Kidney glomerular epithelial cell (primary cell): ENCODE measurements at regions not wholly inside any gene's neighbourhood (a gene's known extent, or its start where the extent isn't known, plus 50 kb on each side); places are given as distances from the start of the nearest gene placed in this dataset.
A peak's percentile ranks its signal among the peaks of the same experiment; 100 is the strongest.

Experiments used
- DNase-seq: peaks from one replicate; lab custom pipeline; 2025; lab: John Stamatoyannopoulos, UW

DNA sequence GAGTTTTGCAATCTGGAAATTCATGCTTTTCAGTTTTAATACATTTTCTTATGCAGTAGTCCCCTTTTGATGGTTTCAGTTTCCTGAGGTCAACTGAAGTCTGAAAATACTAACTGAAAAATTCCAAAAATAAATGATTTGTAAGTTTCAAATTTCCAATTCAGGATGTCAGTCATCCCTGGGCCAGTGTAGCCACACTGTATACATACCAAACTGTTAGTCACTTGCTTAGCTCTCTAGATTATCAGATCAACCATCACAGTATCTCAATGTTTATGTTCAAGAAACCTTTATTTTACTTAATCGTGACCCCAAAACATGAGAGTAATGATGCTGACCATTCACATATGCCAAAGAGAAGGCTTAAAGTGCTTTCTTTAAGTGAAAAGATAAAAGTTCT lies 715.5 kb downstream of the GBE1 start:
- DNase-seq = no peak

DNA sequence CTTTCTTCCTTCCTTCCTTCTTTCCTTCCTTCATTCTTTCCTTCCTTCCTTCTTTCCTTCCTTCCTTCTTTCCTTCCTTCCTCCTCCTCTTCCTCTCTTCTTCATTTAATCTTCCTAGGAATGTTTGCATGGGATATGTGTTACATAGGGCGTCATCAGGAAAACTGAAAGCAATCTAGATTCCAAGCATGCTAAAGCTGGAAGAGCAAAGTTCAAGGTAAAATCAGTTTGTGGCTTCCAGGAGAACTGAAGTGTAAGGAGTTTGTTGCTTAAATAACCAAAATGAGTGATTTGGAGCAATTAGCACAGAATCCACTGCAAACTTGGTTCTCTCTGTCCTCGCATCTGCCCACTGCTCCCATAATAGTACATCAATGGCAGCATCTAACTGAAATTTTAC lies 716.2 kb downstream of the GBE1 start:
- no peak for DNase-seq

DNA sequence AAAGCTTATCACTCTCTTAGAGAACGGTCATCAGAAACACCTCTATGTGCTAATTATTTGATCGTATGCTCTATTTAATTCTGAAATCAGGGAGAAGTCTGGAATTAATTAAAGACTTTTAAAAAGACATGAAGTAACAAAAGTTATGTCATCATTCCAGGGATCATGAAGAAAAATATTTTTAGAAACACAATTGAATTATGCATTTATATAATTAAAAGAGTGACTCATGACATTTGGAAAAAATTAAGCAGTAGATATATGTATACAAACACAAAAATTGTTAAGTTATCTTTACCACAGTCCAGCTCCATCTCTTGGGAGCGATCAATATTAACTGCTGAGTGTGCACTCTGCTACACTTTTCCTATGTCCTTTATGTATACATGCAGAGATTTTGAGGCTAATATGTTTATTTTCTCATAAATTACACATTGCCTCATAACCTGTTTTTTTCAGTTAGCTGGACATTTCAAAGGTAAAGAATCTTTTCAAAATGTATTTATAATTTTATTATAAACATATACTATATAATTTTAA lies 717.7 kb downstream of the GBE1 start:
- DNase-seq = no peak

DNA sequence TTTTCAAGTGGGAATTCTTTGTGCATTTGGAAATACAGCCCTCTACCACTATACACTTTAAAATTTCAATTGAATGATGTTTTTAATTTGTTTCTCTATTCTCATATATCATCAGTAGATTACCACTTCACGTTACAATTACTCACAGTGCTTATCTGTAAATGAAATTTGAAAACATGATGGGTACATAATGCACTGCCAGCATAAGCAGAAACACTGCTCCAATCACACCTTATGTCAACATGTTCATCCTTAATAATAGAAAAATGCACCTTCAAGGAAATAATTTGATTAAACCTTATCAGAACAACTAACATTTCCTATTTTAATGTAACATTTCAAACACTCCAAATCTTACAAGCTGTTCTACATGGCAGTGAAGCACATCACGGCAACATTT lies 718.4 kb downstream of the GBE1 start:
- no peak for DNase-seq

DNA sequence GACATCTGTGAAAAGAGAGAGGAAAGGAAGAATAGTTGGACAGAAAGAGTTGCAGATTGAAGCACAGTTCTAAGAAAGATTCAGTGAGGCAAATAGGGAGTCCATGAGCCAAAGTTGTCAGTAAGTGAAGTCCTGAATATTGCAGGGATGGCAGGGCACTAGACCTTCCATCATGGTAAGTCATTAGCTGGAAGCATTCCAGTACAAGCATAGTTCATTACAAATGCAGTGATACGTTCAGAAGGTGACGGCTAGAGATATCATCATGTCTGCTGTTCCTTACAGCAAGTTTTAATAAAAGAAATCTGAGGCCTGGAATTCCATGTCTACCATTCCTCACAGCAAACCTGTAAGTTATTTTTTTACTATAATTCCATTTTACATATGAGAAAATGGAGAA lies 720.1 kb downstream of the GBE1 start:
- peak; percentile 27 for DNase-seq

DNA sequence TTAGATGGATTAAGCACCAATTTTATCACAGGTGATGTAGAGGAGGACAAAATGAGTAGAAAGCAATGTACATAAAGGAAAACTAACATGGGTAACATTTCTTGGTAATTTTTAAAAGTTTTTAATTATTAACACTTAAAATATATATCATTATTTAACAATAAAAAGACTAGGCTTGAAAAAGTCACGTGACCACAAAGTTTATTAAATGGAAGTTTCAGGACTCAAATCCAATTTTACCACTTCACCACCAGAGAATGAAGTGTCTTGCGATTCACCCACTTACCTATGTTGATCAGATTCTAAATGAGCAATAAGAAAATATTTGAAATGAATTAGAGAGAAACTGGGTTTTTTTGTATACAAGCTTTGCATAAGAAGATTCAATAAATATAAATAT lies 721.3 kb downstream of the GBE1 start:
- DNase-seq = no peak

DNA sequence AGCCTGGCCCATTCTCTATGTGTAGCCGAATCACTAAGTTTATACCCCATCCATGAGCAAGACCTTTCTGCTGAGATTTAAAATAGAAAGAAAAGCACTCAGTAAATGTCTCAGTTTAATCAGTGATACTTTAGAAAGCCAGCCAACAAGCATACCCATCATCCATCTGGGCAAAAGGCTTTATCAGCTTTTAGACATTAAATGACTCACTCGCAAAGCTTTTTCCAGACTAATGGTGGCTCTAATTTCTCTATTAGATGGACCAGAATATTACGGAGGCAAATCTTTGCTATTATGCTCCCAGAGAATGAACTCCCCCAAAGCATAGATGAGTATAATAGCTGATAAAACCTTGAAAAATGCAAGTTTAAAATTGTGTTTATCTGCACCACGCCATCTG lies 727.8 kb downstream of the GBE1 start:
- DNase-seq = no peak

DNA sequence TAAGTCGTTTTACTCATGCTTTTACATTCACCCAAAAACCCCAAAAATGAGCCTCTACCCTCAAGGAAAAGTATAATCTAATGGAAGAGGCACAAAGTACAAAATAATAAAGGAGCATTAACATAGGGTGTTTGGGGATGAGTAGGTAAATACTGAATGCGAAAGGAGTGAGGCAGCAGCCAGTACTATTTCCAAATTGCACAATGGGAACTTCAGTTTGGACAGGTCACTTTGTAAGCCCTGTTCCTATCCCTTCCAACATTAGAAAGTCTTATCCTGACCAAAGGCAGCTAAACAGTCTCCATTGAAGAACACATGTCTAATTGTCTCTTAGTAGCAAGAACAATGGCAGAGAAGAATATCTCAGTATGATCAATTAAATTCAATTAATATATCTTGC lies 728.3 kb downstream of the GBE1 start:
- DNase-seq = no peak

DNA sequence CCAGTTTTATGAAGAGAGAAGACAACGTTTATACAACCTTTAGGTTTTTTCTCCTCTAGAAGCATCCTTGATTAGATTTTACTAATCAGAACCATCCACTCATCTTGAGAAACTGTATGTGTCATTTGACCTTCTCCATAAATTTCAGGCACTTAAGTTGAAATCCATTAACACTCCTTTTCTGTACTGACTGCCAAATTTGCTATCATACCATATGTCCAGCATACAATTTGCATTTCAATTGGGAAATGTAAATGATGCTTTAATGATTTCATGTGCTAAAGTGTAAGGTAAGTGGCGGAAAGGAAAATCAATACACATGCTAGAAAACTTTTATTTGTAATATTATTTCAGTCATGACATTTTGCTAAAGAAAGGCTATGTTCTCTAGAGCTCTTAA lies 731.6 kb downstream of the GBE1 start:
- no peak for DNase-seq

DNA sequence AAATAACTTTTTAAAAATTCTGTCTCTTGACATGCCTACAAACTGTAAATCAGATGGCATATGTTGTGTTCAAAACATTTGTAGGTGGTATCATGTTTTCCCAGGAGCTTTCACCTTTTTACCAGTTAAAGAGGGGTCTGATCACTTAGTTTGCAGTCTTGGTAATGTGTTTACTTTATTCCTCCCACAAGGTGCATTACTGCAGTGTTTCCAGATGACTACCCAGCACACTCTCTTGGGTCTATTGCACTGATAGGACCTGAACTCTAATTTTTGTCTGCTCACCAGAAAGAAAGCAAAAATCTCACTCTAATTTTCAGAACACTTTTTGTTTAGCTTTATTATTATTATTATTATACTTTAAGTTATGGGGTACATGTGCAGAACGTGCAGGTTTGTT lies 734.1 kb downstream of the GBE1 start:
- no peak for DNase-seq

DNA sequence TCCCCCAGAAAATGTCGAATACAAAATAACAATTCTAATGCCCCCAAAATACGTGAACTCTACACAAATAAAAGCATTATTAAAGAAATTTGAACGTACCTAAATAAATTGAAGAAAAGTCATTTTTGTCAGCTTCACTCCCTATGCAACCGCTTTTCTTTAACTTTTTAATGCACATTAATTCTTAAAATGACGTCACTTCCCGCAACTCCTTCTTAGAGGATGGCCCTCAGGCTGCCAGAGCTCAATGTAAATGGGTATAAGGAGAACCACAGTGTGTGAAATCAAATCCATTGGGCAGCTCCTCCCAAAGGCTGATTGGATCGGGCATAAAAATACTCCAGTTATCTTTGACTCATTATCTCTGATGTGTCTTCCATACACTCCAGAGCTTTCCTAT lies 736.9 kb downstream of the GBE1 start:
- no peak for DNase-seq

DNA sequence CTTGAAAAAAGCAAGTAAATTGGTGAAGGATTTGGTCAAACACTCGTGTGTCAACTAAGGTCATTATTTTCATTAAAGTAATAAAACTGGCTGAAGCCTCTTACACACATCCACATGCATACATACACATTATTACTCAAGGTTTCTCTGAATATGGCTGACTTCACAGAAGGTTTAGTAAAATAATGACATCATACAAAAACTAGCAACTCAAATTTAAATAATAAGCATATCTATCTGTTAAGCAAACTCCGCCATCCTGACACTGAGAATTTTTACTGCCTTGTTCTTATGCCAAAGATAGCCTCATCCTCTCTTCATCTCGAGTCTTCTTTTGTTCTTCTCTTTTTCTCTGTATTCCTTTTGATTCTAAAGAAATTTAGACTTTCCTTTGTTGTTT lies 739.1 kb downstream of the GBE1 start:
- no peak for DNase-seq

DNA sequence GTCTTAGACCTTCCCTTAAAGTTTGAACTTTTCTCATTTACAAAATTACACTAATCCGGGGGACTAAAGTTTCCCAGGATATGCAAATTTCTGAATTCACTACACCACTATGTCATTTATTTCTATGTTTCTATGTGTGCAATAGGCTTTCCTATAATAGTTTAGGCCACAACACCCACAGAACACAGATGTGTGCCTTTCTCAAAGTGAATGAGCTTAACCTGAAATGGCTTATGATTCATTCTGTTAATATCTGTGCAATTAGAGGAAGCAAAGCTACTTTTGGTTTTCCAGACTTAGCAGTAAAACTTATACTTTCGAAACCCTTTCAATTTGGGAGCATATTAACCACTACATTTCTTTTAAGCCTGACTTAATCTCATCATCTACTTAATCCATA lies 748.1 kb downstream of the GBE1 start:
- DNase-seq = no peak

DNA sequence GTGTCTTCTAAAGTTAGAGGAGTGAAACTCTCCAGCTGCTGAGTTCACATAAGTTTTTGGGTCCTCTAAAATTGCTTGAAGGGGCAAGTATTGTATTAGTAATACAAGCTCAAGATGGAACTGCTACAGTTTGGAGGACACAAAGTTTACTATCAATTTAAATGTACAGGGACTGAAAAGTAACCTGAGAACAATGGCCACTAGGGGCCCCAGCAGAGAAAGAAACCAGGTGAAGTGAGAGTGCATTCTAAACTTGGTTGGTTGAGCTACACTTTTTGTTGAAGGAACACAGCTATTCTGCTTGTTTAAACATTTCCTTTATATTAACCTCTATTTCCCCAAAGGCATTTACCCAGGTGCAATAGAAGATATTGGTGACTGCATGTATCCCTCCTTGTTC lies 755.5 kb downstream of the GBE1 start:
- no peak for DNase-seq

DNA sequence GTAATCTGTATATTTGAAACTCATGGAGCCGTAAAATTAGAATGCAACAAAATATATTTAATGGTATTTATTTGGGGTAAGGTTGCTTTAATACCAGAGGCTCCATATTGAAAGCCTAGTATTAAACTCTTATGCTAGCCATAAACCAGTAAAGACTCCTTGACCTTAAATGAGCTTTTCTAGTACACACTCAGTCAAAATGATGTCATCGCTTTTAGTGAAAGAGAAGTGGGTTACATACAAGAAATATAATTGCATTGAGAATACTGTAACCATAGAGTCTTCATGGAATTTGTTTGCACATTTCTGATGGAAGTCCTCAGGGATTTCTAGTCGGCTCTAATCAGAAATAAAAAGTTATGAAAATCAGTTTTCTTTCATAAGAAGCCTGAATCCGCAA lies 757.6 kb downstream of the GBE1 start:
- no peak for DNase-seq

DNA sequence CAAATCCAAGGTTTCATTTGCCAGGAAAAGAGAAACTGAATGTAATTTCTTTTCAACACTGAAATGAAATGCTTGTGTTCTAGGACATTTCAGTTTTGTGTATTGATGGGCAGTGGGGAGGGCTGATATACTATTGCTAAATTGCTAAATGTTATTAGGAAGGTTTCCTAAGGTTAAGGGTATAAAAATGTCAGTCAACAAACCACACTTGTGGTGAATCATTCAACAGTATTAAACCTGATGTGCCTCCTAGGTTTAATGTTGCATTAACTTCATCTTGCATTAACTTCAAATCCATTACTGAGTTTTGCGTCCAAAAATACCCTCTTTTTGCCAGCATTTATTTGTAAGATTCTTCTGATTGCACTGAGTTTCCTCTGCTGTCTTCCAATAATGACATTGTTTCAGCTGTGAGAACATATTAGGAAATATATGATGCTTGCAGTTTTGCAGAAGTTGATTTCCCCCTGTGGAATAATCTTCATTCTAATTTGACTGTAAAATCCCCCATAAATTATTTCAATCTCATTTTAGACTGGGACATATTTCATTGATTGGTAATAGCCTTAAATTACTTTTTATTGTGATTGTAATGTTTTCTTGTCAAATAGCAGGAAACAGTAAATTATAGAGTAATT lies 758.3 kb downstream of the GBE1 start:
- no peak for DNase-seq

DNA sequence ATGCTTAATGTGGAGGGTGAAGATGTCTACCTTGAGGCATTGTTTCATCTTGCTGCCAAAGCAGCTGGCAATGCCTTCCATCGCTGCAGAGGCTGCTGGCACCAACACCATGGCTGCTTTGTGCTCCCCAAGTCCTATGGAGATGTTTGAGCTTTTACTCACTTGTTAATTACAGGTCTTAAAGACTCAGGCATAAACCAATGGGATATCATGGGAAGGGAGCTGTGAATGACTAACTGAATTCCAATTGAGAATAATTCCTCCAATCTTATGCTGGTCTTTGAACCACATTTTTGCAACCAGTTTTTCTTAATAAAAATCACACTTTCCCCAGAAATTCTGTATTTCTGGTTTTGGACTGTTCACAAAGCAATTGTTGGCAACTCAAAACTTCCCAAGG lies 762.0 kb downstream of the GBE1 start:
- DNase-seq = no peak

DNA sequence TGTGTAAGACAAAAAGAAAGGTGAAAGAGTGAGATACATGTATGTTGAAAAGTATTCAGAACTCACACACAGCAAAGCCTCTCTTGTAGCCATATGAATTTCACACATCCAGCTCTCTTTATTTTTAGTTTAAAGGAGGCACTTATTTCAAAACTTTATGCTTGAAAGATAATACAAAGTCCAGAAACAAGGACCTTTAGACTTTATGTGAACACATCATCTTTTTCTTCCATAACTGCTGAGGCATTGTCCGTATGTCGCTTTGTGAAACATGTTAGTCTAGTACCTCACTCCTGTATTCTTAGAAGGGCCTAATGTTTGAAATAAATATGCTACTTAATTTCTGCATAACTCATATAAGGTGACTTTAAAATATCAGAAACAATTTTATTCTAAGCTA lies 763.4 kb downstream of the GBE1 start:
- no peak for DNase-seq

DNA sequence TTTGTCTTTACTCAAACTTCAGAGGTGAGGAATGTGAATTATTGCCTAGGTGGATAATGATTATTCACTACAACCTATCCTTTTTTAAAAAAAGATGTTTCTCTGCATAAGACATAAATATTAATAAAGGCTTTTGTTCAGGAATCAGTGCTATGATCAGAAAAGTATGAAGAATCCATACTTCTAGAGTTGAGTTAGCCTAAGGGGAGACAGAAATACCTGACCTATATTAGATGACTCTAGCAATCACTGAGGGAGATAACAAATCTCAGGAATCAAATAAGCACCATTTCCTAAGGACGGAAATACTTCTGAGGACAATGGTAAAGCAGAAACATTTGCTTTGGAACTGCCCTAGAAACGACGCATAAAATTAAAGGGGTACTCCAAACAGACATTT lies 763.8 kb downstream of the GBE1 start:
- DNase-seq = no peak

DNA sequence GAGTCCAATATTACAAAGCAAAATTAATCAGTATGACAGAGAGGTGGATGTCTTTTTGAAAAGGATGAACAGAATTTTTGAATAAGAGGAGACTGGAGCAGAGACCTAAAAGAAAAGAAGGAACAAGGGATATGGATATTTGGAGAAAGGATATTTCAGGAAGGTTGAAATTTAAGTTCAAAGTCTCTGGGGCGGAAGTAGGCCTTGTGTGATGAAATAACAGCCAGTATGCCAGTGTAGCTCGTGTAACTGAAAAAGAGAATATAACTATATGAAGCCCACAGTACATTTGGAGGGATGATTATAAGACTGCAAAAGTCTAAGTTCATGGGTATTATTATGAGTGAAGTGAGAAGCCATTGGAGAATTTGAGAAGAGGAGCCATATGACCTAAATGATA lies 766.7 kb downstream of the GBE1 start:
- DNase-seq = no peak

DNA sequence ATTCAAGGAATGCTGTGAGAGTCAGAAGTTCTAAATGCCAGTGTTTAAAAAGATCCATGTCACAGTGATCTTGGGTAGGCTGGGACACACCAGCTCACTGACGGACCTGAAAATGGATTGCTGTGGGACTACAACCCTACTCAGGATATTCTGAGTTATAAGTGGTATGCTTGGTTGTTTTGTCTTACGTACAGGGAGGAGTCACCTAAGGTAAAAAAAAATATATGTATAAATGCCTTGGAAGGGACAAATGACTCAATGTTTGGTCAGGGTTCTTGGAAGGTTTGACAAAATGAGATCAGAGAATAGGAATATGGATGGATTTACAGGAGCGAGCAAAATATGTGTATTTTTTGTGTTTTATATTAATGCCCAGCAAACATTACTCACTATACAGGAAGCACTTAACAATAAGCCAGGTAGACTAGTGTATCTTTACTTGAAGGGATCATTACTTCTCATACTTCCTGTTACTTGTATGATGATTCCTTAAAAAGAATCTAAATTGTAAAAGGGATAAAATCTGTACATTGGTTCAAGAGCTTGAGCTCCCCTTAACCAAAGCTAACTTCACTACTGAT lies 767.3 kb downstream of the GBE1 start:
- no peak for DNase-seq

DNA sequence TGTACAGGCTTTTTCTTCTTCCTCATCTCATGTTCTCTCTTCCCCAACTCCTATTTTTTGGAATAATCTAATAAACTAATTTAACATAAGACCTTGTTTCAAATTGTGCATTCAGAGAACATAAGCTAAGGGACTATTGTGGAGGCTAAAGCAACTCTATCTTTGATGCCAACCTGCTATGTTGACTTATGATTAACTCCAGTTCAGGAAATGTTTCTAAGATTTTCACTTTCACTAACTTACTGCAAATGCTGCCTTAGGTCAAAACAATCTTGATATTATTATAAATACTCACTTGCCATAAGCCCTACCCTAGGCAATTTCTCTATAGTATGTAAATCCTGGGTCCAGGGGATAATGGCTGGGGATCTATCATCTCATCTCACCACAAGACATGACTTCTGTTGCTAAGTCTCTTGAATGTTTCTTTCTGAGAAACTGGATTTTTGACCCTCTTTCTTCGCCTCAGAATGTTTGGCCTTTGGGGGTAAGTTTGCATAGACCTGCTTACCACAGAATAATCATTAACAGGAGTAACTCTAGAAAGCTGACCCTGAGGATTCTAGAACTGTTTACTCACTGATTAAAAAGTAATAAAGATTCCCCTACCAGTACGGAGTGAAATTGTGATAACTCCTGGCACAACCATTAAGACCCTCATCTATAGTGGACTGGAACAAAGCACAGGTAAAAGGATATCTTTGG lies 768.1 kb downstream of the GBE1 start:
- DNase-seq = peak; percentile 28

DNA sequence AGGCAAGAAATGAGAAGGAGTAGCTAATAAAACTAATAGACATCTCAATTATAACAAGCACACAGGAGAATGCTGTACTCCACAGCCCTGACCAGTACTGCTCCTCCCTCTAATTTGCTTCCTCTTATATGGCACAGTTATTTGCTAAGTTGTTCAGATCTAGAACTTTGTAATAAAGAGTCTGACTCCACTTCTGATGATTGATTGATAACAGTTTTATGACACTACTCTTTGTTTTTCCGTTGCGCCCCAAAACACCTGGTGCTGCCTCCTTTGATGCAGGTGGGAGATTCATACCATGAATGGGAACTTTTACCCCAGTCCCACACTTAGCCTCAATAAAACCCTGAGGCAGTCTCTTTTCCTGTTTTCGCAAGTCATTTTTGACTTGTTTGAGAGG lies 777.7 kb downstream of the GBE1 start:
- no peak for DNase-seq
